ENCODE measurements at regions not wholly inside any gene's neighbourhood (a gene's known extent, or its start where the extent isn't known, plus 50 kb on each side); places are given as distances from the start of the nearest gene placed in this dataset.

- TF ChIP-seq, protein P1, sequence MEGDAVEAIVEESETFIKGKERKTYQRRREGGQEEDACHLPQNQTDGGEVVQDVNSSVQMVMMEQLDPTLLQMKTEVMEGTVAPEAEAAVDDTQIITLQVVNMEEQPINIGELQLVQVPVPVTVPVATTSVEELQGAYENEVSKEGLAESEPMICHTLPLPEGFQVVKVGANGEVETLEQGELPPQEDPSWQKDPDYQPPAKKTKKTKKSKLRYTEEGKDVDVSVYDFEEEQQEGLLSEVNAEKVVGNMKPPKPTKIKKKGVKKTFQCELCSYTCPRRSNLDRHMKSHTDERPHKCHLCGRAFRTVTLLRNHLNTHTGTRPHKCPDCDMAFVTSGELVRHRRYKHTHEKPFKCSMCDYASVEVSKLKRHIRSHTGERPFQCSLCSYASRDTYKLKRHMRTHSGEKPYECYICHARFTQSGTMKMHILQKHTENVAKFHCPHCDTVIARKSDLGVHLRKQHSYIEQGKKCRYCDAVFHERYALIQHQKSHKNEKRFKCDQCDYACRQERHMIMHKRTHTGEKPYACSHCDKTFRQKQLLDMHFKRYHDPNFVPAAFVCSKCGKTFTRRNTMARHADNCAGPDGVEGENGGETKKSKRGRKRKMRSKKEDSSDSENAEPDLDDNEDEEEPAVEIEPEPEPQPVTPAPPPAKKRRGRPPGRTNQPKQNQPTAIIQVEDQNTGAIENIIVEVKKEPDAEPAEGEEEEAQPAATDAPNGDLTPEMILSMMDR (IDR thresholded peaks at IDR 0.05), result no peak
- no peak for TF ChIP-seq POLR2A (IDR thresholded peaks at IDR 0.05)
Measured at GRCh38 chr16:54458923-54459322, 172.3 kb upstream of the IRX3 start.
